B cell (primary cell): ENCODE measurements at regions not wholly inside any gene's neighbourhood (a gene's known extent, or its start where the extent isn't known, plus 50 kb on each side); places are given as distances from the start of the nearest gene placed in this dataset.

Source experiments
- CTCF ChIP-seq: fragments of 200-600 bp; IDR thresholded peaks from one replicate; pipeline ENCODE4 v1.8.0; 2022; ENCODE audit warnings: antibody characterized with exemption, mild to moderate bottlenecking
- EZH2 ChIP-seq: IDR thresholded peaks from 2 replicates; pipeline ENCODE4 v1.6.1; 2012; ENCODE audit warnings: borderline replicate concordance, low read depth, mild to moderate bottlenecking, moderate library complexity, low read length; ENCODE audit not compliant: insufficient read depth, poor library complexity, severe bottlenecking

GRCh38 chr20:39910536-39910935 lies 778.5 kb downstream of the MAFB start:
- TF ChIP-seq EZH2 = no peak
- no peak for TF ChIP-seq CTCF
